ENCODE measurements at regions not wholly inside any gene's neighbourhood (a gene's known extent, or its start where the extent isn't known, plus 50 kb on each side); places are given as distances from the start of the nearest gene placed in this dataset.

DNA sequence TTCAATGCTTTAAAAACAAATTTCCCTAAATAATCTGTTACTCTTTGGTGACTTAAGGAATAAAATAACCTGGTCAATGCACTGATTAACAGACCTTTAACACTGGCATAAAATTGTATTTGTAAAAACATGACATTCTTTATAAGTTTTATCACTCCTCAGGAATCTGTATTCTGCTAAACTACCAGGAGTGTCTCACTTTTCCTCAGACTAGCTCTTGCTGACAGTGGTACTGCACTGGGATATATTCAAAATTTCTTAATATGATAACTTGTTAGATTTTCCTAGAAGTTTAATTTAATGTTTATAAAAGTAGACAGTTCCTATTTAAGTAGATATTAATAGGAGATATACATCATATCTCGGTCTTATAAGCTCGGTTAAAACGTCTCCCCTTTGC is 363.4 kb upstream of the ARHGEF26 start:
- no peak for TF ChIP-seq SETDB1 (IDR thresholded peaks at IDR 0.05; ENCODE audit: insufficient read length, low read length)
- no peak for TF ChIP-seq ZNF600 (tag by site-specific recombination; IDR thresholded peaks at IDR 0.05)
- TF ChIP-seq SP2 (tag by site-specific recombination; IDR thresholded peaks at IDR 0.05): no peak
- TF ChIP-seq ZNF426 (tag by site-specific recombination; IDR thresholded peaks at IDR 0.05): no peak
- TF ChIP-seq, protein P1, sequence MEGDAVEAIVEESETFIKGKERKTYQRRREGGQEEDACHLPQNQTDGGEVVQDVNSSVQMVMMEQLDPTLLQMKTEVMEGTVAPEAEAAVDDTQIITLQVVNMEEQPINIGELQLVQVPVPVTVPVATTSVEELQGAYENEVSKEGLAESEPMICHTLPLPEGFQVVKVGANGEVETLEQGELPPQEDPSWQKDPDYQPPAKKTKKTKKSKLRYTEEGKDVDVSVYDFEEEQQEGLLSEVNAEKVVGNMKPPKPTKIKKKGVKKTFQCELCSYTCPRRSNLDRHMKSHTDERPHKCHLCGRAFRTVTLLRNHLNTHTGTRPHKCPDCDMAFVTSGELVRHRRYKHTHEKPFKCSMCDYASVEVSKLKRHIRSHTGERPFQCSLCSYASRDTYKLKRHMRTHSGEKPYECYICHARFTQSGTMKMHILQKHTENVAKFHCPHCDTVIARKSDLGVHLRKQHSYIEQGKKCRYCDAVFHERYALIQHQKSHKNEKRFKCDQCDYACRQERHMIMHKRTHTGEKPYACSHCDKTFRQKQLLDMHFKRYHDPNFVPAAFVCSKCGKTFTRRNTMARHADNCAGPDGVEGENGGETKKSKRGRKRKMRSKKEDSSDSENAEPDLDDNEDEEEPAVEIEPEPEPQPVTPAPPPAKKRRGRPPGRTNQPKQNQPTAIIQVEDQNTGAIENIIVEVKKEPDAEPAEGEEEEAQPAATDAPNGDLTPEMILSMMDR (tag by site-specific recombination; IDR thresholded peaks at IDR 0.05): no peak
- no peak for TF ChIP-seq GLIS1 (tag by site-specific recombination; IDR thresholded peaks at IDR 0.05)
- TF ChIP-seq ZNF138 (tag by site-specific recombination; IDR thresholded peaks at IDR 0.05; ENCODE audit: borderline replicate concordance): no peak
- TF ChIP-seq, protein P2, sequence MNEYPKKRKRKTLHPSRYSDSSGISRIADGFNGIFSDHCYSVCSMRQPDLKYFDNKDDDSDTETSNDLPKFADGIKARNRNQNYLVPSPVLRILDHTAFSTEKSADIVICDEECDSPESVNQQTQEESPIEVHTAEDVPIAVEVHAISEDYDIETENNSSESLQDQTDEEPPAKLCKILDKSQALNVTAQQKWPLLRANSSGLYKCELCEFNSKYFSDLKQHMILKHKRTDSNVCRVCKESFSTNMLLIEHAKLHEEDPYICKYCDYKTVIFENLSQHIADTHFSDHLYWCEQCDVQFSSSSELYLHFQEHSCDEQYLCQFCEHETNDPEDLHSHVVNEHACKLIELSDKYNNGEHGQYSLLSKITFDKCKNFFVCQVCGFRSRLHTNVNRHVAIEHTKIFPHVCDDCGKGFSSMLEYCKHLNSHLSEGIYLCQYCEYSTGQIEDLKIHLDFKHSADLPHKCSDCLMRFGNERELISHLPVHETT (tag by site-specific recombination; IDR thresholded peaks at IDR 0.05): no peak
- TF ChIP-seq ZNF48 (tag by site-specific recombination; IDR thresholded peaks at IDR 0.05): no peak
- TF ChIP-seq YY2 (tag by site-specific recombination; IDR thresholded peaks at IDR 0.05): no peak
- TF ChIP-seq ZNF169 (tag by site-specific recombination; IDR thresholded peaks at IDR 0.05): no peak
- no peak for TF ChIP-seq ZNF76 (tag by site-specific recombination; IDR thresholded peaks at IDR 0.05; ENCODE audit: borderline replicate concordance, low read depth)
- no peak for TF ChIP-seq ZNF121 (tag by site-specific recombination; IDR thresholded peaks at IDR 0.05)
- TF ChIP-seq REST (tag by site-specific recombination; IDR thresholded peaks at IDR 0.05): no peak

Data from HEK293 (cell line).